HEK293 (cell line): ENCODE measurements at regions not wholly inside any gene's neighbourhood (a gene's known extent, or its start where the extent isn't known, plus 50 kb on each side); places are given as distances from the start of the nearest gene placed in this dataset.

ENCODE experiments used
- CTCF ChIA-PET: fragments of 350-600 bp; formaldehyde crosslinking; extraction: SDS; loops from one replicate; lab custom pipeline; 2021; ENCODE audit warnings: antibody characterized with exemption; lab: Yijun Ruan, JAX
- POLR2A ChIA-PET: fragments of 300-600 bp; formaldehyde crosslinking; extraction: SDS; loops from one replicate; lab custom pipeline; 2020; ENCODE audit warnings: antibody characterized with exemption, inconsistent platforms; lab: Yijun Ruan, JAX
- H3K27ac ChIP-seq: fragments of 200-500 bp; sonication (Bioruptor generic); 2 replicates; pipeline ENCODE4 v1.5.1; 2014; ENCODE audit warnings: low read depth, low read length, control low read depth, inconsistent platforms; ENCODE audit errors: extremely low read depth
- H3K36me3 ChIP-seq, 2 experiments: fragments of 200-500 bp in 1 of 2; sonication (Bioruptor generic) in 1 of 2; 1 replicate in 1 of 2; 2 replicates in 1 of 2; pipeline ENCODE4 v1.5.1; 2014 to 2017; ENCODE audit warnings: inconsistent platforms in 2 of 2, low read length in 2 of 2; ENCODE audit not compliant: control insufficient read depth in 2 of 2, insufficient read depth in 1 of 2
- H3K4me1 ChIP-seq: fragments of 200-500 bp; sonication (Bioruptor generic); 2 replicates; pipeline ENCODE4 v1.5.1; 2014; ENCODE audit warnings: mild to moderate bottlenecking, low read length, inconsistent platforms; ENCODE audit not compliant: control insufficient read depth, insufficient read depth
- H3K4me3 ChIP-seq: 2 replicates; pipeline ENCODE4 v1.5.1; 2011; ENCODE audit warnings: low read depth, mild to moderate bottlenecking, control low read depth, low read length, moderate library complexity
- H3K9me3 ChIP-seq: fragments of 200-500 bp; sonication (Bioruptor generic); 2 replicates; pipeline ENCODE4 v1.5.1; 2014; ENCODE audit warnings: low read depth, low read length, inconsistent platforms; ENCODE audit not compliant: control insufficient read depth, insufficient read depth
- GLI2 ChIP-seq: fragments of 450-650 bp; formaldehyde crosslinking; IDR thresholded peaks from 2 replicates; pipeline ENCODE4; 2017; ENCODE audit warnings: missing biosample characterization, missing genetic modification characterization, low read depth, borderline replicate concordance
- IKZF3 ChIP-seq: fragments of 450-650 bp; IDR thresholded peaks from 2 replicates; pipeline ENCODE4 v1.5.0; 2018; ENCODE audit warnings: missing biosample characterization, mild to moderate bottlenecking, missing genetic modification characterization, moderate library complexity
- KLF1 ChIP-seq: fragments of 450-650 bp; formaldehyde crosslinking; IDR thresholded peaks from 2 replicates; pipeline ENCODE4 v1.5.1; 2016; ENCODE audit warnings: missing biosample characterization, missing genetic modification characterization
- SCRT2 ChIP-seq: fragments of 450-650 bp; formaldehyde crosslinking; IDR thresholded peaks from 2 replicates; pipeline ENCODE4 v1.5.1; 2016; ENCODE audit warnings: missing biosample characterization, missing genetic modification characterization
- ZNF121 ChIP-seq: fragments of 450-650 bp; formaldehyde crosslinking; IDR thresholded peaks from 2 replicates; pipeline ENCODE4 v1.5.1; 2016; ENCODE audit warnings: missing biosample characterization, missing genetic modification characterization
- ZNF133 ChIP-seq: fragments of 450-650 bp; formaldehyde crosslinking; IDR thresholded peaks from 2 replicates; pipeline ENCODE4 v1.5.1; 2016; ENCODE audit warnings: missing biosample characterization, missing genetic modification characterization
- ZNF221 ChIP-seq: fragments of 450-650 bp; formaldehyde crosslinking; IDR thresholded peaks from 2 replicates; pipeline ENCODE4 v1.5.1; 2017; ENCODE audit warnings: missing biosample characterization, missing genetic modification characterization, borderline replicate concordance
- ZNF23 ChIP-seq: fragments of 450-650 bp; formaldehyde crosslinking; IDR thresholded peaks from 2 replicates; pipeline ENCODE4 v1.5.1; 2016; ENCODE audit warnings: missing biosample characterization, missing genetic modification characterization, borderline replicate concordance
- ZNF473 ChIP-seq: fragments of 450-650 bp; formaldehyde crosslinking; IDR thresholded peaks from 2 replicates; pipeline ENCODE4 v1.5.1; 2017; ENCODE audit warnings: missing biosample characterization, missing genetic modification characterization
- ZNF530 ChIP-seq: fragments of 450-650 bp; formaldehyde crosslinking; IDR thresholded peaks from 2 replicates; pipeline ENCODE4 v1.5.1; 2016; ENCODE audit warnings: low read depth, missing biosample characterization, missing genetic modification characterization
- ZNF596 ChIP-seq: fragments of 450-650 bp; IDR thresholded peaks from 2 replicates; pipeline ENCODE4 v1.5.0; 2018; ENCODE audit warnings: missing biosample characterization, mild to moderate bottlenecking, missing genetic modification characterization, moderate library complexity
- ZNF658 ChIP-seq: fragments of 450-650 bp; formaldehyde crosslinking; IDR thresholded peaks from 2 replicates; pipeline ENCODE4; 2016; ENCODE audit warnings: missing biosample characterization, missing genetic modification characterization
- ZNF785 ChIP-seq: fragments of 450-650 bp; formaldehyde crosslinking; IDR thresholded peaks from 2 replicates; pipeline ENCODE4 v1.5.1; 2016; ENCODE audit warnings: missing biosample characterization, missing genetic modification characterization
- ZNF791 ChIP-seq: fragments of 450-650 bp; formaldehyde crosslinking; IDR thresholded peaks from 2 replicates; pipeline ENCODE4 v1.5.1; 2016; ENCODE audit warnings: missing biosample characterization, missing genetic modification characterization
- ZXDB ChIP-seq: fragments of 450-650 bp; formaldehyde crosslinking; IDR thresholded peaks from 2 replicates; pipeline ENCODE4 v1.5.1; 2016; ENCODE audit warnings: missing biosample characterization, missing genetic modification characterization
- TF ChIP-seq, protein P1 (sequence below): fragments of 450-650 bp; formaldehyde crosslinking; IDR thresholded peaks from 2 replicates; pipeline ENCODE4 v1.5.1; 2016; ENCODE audit warnings: missing biosample characterization, missing genetic modification characterization
- TF ChIP-seq, protein P2 (sequence below): fragments of 450-650 bp; formaldehyde crosslinking; IDR thresholded peaks from 2 replicates; pipeline ENCODE4 v1.5.1; 2016; ENCODE audit warnings: missing biosample characterization, missing genetic modification characterization
- TF ChIP-seq, protein P3 (sequence below): fragments of 450-650 bp; formaldehyde crosslinking; IDR thresholded peaks from 2 replicates; pipeline ENCODE4 v1.5.1; 2016; ENCODE audit warnings: missing biosample characterization, missing genetic modification characterization
- TF ChIP-seq, protein P4 (sequence below): fragments of 450-650 bp; formaldehyde crosslinking; IDR thresholded peaks from 2 replicates; pipeline ENCODE4 v1.5.1; 2017; ENCODE audit warnings: missing biosample characterization, missing genetic modification characterization

DNA sequence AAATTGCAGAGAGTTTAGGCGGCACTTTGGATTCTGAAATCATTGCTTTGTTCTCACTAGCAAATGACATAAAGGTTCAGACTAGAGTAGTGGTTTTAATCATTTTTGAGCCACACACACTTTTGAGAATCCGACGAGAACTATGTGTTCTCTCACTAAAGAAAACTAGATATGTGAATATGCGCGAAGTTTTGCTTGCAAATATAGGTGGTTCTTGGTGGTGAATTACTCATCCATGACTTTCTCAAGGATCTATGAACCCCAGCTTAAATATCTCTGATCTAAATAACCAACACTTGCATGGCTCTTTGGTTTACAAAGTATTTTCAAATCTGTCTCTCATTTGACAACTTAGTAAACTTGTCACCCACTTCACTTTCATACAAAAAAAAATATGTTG, 54.8 kb downstream of the NOG start:
- Histone ChIP-seq H3K4me3 (no peak overlapping the region), H3K9me3 (no peaks in the 10 kb centered on the region), H3K27ac (no peak overlapping the region), H3K4me1 (no peaks in the 10 kb centered on the region), H3K36me3 (no peaks in the 10 kb centered on the region)
- TF ChIP-seq KLF1 (no peak), IKZF3 (tag by site-specific recombination) (no peak), GLI2 (no peak), ZNF23 (tag by site-specific recombination) (no peak), ZXDB (tag by site-specific recombination) (no peak), ZNF530 (no peak), ZNF221 (tag by site-specific recombination) (no peak), ZNF658 (tag by site-specific recombination) (no peak), ZNF791 (no peak), ZNF121 (tag by site-specific recombination) (no peak)
- TF ChIP-seq, protein P1, sequence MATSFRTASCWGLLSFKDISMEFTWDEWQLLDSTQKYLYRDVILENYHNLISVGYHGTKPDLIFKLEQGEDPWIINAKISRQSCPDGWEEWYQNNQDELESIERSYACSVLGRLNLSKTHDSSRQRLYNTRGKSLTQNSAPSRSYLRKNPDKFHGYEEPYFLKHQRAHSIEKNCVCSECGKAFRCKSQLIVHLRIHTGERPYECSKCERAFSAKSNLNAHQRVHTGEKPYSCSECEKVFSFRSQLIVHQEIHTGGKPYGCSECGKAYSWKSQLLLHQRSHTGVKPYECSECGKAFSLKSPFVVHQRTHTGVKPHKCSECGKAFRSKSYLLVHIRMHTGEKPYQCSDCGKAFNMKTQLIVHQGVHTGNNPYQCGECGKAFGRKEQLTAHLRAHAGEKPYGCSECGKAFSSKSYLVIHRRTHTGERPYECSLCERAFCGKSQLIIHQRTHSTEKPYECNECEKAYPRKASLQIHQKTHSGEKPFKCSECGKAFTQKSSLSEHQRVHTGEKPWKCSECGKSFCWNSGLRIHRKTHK = no peak
- POLR2A ChIA-PET = no interaction called here
- CTCF ChIA-PET = interaction anchor here (2.0 kb wide), 1 partner anchor 68 kb away, joined by 13 read pairs; no protein-coding TSS in a partner anchor

DNA sequence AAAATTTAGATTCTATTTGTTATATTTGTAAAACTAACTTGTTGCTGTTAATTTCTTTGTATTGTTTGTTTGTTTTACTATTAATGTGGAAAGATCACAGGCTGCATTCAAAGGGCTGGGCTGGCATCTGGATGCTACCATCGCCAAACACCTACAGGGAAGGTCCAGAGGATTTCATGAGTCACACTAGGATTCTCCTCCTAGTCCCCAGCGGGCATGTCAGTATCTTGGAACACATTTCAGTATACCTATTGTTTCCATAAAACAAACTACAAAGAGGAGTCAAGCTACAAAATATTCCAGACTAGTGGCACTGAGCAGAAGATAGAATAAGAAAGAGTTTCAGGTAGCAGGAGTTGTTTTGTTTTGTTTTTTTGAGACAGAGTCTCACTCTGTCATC, 55.3 kb downstream of the NOG start:
- POLR2A ChIA-PET = no interaction called here
- H3K9me3 ChIP-seq = no peaks in the 10 kb centered on the region
- H3K36me3 ChIP-seq = no peaks in the 10 kb centered on the region
- H3K4me3 ChIP-seq = no peak overlapping the region
- H3K4me1 ChIP-seq = no peaks in the 10 kb centered on the region
- no peak overlapping the region for H3K27ac ChIP-seq
- TF ChIP-seq, protein P2, sequence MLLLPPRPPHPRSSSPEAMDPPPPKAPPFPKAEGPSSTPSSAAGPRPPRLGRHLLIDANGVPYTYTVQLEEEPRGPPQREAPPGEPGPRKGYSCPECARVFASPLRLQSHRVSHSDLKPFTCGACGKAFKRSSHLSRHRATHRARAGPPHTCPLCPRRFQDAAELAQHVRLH (tag by site-specific recombination) = no peak
- TF ChIP-seq ZNF785 (tag by site-specific recombination) (no peak), ZNF473 (tag by site-specific recombination) (no peak), ZNF133 (tag by site-specific recombination) (no peak), ZNF596 (no peak), SCRT2 (no peak)
- TF ChIP-seq, protein P3, sequence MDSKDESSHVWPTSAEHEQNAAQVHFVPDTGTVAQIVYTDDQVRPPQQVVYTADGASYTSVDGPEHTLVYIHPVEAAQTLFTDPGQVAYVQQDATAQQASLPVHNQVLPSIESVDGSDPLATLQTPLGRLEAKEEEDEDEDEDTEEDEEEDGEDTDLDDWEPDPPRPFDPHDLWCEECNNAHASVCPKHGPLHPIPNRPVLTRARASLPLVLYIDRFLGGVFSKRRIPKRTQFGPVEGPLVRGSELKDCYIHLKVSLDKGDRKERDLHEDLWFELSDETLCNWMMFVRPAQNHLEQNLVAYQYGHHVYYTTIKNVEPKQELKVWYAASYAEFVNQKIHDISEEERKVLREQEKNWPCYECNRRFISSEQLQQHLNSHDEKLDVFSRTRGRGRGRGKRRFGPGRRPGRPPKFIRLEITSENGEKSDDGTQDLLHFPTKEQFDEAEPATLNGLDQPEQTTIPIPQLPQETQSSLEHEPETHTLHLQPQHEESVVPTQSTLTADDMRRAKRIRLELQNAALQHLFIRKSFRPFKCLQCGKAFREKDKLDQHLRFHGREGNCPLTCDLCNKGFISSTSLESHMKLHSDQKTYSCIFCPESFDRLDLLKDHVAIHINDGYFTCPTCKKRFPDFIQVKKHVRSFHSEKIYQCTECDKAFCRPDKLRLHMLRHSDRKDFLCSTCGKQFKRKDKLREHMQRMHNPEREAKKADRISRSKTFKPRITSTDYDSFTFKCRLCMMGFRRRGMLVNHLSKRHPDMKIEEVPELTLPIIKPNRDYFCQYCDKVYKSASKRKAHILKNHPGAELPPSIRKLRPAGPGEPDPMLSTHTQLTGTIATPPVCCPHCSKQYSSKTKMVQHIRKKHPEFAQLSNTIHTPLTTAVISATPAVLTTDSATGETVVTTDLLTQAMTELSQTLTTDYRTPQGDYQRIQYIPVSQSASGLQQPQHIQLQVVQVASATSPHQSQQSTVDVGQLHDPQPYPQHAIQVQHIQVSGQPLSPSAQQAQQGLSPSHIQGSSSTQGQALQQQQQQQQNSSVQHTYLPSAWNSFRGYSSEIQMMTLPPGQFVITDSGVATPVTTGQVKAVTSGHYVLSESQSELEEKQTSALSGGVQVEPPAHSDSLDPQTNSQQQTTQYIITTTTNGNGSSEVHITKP (tag by site-specific recombination) = peak; percentile 54
- TF ChIP-seq, protein P4, sequence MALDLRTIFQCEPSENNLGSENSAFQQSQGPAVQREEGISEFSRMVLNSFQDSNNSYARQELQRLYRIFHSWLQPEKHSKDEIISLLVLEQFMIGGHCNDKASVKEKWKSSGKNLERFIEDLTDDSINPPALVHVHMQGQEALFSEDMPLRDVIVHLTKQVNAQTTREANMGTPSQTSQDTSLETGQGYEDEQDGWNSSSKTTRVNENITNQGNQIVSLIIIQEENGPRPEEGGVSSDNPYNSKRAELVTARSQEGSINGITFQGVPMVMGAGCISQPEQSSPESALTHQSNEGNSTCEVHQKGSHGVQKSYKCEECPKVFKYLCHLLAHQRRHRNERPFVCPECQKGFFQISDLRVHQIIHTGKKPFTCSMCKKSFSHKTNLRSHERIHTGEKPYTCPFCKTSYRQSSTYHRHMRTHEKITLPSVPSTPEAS (tag by site-specific recombination) = no peak
- CTCF ChIA-PET = no interaction called here
